IPS-NIHi7 (cell line): ENCODE measurements at regions not wholly inside any gene's neighbourhood (a gene's known extent, or its start where the extent isn't known, plus 50 kb on each side); places are given as distances from the start of the nearest gene placed in this dataset.
"Not testable (repeated sequence)": the region's sequence is repeated elsewhere in the genome, so short reads cannot be mapped to it uniquely, and the experiment has no call there.

Experiments
- DNase-seq: peaks from one replicate; pipeline ENCODE4 v3.0.0; 2012; ENCODE audit warnings: mixed read lengths; ENCODE audit errors: extremely low spot score

DNA sequence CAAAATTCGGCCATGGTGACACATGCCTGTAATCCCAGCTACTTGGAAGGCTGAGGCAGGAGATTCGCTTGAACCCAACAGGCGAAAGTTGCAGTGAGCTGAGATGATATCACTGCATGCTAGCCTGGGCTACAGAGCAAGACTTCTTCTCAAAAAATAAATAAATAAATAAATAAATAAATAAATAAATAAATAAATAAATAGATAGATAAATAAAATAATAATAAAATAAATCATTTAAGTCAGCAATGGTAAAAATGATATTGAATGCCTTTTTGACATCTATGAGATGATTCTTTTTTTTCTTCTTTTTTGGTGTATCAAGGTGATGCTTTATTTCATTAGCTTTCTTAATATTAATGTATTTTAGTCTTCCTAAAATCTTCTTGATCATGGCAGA is 221.7 kb upstream of the RXFP2 start:
- no peak for DNase-seq

DNA sequence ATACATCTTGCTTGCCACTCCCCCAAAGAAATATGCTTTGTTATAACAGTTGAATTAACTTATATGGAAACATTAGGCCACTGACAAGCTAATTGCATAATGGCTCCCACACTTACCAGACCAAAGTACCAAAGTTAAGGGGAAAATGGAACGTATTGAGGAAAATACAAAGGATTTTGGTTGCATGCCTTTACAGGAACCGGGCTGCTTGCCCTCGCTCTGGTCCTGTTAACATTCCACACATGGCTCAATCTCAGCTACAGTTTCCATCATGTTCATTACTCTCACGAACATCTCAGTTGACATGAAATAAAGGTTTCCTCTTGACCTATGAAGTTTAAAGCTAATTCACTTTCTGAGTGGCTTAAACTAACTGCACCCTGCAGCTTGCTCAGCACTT is 220.7 kb upstream of the RXFP2 start:
- no peak for DNase-seq

DNA sequence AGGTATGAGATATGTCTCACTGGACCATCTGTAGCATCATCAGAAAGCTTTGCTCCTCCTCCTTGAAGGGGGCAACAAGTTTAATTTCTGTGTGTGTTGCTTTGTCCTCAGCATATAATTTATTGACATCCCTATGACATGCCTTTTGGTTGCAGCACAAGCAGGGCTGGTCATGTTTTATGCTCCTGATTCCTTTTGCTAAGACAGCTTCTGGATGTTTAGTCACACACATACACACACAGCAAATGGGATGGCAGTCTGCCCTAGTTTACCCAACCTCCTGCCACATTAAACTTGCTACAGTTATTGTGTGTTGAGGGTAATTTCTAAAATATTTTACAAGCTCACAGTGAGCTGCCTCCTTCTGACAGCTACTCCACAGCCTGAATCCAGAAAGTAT is 217.9 kb upstream of the RXFP2 start:
- no peak for DNase-seq

DNA sequence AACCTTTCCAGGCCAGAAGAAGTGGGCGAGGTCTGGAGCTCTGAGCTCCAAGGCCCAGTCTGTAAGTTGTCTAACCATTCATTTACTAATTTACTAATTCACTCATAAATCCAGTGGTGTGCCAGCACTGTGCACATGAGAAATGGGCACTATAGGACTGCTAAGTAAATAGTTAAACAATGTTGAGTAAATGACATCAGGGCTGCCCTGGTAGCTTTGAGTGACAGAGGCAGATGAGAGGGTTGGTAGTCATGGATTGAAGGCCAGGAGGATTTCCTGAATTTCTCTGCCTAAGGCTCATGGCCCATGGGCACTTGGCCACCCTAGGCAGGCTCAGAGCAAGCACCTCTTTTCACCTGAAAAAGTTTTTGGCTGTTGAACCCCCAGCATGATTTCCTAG is 216.9 kb upstream of the RXFP2 start:
- no peak for DNase-seq

DNA sequence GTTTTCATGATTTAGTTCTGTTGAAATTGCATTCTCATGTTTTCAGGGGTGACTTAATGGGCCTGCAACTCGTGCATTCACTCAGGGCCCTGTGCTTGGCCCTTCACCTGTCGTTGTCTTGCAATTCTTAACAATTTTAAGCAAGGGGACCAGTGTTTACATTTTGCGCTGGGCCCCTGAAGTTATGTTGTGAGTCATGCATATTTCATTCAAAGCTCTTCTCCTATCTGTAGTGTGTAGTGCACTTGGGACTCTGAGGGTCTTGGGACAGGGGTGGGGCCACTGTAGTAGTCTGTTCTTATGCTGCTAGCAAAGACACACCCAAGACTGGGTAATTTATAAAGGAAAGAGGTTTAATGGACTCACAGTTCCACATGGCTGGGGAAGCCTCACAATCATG is 211.2 kb upstream of the RXFP2 start:
- no peak for DNase-seq

DNA sequence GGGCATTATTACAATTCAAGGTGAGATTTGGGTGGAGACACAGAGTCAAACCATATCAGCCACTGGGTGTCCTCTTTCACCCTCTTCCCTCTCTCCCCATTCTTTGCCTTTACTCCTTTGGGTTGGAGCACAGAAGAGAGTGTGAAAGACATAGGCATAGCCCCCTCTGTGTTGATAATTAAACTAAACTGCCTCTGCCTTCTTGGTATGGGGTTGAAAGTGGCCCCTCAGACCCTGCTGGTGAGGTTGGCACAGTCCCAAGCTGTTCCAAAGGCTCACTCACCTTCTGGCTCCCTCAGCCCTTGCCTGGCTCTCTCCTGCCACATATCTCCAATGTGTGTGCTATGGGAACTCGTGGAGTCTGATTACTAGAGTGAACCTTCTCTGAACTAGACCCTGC is 210.6 kb upstream of the RXFP2 start:
- DNase-seq = no peak

DNA sequence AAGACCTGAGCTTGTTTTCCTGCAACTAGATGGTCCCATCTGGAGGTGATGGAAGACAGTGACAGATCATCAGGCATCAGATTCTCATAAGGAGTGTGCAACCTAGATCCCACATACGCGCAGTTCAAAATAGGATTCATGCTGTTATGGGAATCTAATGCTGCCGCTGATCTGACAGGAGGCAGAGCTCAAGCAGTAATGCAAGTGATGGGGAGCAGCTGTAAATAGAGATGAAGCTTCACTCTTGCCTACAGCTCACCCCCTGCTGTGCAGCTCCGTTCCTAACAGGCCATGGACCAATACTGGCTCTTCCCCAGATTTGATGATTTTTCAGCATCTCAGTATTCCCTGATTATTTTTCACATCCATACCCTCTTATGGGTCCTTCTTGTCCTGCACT is 208.4 kb upstream of the RXFP2 start:
- no peak for DNase-seq

DNA sequence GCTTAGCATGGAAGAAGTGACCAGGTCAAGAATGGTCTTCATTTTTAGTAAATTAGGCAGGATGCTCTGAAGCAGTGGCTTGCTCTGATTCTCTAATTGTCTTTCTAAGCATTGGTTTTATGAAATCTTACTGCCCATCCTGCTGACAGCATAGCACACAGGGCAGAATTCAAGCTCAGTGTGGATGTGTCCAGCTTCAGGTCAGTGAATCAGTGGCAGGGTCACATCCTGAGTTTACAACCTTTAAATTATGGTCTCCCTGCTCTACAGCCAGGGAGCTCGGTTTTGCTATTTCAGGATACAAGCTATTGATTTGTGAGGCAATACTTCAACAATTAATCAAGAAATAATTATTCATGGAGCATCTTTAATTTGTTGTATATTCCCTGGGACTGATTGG is 202.3 kb upstream of the RXFP2 start:
- DNase-seq = no peak

DNA sequence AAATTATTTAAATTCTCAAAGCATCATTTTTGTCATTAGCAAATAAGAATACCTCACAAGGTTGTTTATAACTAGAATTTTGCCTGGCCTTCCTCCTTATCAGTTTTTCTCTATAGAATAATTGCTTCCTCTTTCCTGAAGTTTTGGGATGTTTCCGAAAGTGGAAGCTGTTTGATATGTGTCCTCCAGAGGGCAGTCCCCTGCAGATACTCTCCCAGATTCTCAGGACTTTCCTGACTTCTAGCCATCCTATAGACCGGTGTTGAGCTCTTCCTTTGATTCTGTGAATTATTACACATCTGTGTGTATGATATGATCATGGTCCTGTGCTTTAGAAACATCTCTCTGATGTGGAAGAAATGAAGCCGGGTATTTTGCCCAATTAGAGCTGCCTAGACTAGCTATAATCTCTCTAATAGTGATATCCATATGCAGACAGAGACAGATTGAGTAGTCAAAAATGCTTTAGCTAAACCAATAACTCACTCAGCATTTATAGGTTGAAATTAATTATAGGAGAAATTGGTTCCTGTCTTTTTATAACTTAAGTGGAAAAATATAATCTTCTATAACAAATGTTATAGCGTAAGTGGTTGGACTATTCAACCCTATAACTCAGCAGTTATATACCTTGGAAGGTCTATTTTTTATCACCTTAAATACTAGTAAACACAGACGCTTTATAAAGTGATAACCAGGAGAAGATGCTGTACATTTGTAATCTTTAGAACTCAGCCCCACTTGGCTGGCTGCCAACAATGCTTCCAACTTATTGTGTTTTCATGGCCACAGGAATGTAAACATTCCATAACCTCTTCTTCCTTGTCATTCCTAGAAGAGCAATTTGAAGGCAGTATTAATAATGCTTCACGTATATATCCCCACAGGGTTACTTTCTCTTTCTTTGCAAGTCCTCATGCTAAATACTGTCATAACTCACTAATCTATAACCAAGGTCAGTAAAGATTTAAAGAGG is 201.0 kb upstream of the RXFP2 start:
- DNase-seq = peak; percentile 71

DNA sequence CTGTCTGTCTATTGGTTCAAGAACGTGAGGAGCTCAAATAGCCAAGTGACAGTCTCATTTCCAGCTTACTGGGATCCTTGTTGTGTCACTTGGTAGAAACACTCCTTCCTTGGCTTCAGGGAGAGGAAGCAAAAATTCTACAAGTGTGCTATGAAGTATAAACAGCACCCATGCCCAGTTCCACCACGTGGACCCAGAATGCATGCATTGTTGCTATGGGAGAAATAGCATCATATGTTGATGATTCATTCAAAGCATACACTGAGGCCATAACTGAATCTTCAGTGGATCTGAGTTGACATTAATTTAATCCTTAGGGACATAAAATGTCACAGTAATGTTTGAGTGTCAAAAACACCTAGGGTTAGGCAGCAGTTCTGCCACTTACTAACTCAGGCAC is 199.0 kb upstream of the RXFP2 start:
- DNase-seq = no peak

DNA sequence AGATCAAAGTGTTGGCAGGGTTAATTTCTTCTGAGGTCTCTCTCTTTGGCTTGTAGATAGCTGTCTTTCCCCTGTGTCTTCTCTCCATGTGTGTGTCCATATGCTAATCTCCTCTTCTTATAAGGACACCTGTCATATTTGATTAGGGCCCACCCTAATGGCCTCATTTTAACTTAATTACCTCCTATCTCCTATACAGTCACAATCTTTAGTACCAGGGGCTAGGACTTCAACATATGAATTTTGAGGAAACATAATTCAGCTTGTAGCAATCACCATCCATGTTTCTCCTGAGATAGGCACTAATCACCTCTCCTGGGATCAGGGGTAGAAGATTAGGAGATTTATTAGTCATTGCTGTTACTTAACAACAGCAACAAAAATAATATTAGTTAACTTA is 196.1 kb upstream of the RXFP2 start:
- DNase-seq = no peak

DNA sequence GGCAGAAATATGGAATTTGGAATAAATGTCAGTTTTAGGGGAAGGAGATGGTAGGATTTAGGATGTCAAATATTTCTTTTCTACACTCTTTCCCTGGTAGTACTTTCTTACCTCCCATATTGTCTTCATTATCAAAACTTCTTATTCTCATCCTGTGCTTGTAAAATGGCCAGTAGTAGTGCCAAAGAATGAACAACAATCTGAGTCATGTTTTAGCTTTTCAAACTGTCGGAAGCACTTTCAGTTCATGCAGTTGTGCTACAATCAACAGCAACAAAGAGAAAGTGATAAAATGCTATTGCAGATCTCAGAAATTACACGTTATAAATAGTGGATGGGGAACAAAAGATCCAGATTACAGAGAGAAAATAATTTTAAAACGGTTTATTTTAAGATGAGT is 193.7 kb upstream of the RXFP2 start:
- no peak for DNase-seq

DNA sequence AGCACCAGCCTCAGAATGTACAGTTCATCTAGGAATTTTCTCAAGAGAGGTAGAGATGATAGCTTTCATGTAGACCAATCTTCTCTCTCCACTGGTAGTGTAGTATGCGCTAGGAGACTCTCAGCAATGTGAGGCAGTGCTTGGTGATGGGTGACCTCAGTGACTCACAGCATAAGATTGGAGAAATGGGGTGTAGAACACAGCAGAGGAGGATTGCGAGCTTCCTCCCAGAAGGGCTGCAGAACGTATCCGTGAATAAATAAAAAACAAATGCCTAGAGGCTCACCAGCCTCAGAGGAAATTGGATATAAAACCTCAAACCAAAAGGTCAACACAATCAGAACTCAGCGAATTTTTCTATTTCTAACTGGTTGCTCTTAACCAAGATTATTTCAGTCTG is 182.9 kb upstream of the RXFP2 start:
- DNase-seq = no peak

DNA sequence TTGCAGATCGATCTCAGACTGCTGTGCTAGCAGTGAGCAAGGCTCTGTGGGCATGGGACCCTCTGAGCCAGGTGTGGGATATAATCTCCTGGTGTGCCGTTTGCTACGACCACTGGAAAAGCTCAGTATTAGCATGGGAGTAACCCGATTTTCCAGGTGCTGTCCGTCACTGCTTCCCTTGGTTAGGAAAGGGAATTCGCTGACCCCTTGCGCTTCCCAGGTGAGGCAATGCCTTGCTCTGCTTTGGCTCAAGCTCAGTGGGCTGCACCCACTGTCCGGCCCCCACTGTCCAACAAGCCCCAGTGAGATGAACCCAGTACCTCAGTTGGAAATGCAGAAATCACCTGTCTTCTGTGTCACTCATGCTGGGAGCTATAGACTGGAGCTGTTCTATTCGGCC is 155.1 kb upstream of the RXFP2 start:
- not testable (repeated sequence) for DNase-seq

DNA sequence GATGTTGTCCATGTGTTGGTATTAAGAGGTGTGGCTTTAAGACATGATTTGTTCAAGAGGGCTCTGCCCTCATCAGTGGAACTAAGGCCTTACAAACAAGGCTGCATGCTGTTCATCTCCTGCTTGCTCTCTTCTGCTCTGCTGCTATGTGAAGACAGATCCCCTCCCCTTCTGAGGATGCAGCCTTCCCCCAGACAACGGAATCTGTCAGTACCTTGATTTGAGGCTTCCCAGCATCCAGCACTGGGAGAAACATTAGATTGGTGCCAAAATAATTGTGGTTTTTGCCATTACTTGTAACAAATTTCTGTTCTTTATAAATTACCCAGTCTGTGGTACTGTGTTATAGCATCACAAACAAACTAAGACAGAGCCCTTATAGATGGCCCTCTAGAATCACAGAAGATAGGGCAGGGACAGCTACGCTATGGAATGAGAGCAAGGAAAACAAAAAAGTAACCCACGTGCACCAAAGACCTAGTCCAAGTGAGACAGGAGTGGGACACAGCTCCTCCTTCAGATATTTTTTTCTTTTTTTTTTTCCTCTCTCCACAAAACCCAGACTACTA is 151.5 kb upstream of the RXFP2 start:
- no peak for DNase-seq

DNA sequence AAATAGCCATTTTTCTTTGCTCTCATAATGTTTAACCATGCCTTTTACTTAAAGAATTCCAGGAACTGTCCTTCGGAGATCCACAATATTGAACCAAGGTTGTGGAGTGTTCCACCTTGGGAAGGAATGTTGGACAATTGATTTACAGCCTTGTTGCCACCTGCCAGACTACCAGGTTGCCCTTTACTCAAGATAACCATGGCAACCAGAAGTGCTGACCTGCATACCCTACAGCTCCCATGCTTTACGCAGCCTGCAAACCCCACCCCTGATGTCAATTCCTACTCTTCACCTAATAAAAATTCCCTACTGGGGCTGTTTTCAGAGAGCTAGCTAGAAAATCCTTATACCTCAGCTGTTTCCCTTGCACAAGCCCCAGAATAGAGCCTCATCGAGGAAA is 151.0 kb upstream of the RXFP2 start:
- DNase-seq = no peak

DNA sequence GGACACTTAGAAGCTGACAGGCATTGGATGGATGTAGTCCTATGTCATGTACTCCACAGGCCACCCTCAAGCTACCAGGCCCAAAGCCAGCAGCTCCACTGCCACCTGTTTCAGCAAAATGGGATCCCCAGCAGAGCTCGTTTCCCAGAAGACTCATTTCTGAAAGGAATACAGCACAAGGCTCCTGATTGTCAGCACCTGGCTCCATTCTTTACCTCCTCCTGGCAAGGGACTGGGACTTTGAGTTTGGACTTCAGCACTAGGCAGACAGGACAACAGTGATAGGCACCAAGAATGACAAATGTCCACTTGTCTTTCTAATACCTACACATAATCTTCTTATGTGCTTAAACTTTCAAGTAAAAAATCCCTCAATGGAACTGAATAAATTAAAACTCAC is 150.4 kb upstream of the RXFP2 start:
- no peak for DNase-seq

DNA sequence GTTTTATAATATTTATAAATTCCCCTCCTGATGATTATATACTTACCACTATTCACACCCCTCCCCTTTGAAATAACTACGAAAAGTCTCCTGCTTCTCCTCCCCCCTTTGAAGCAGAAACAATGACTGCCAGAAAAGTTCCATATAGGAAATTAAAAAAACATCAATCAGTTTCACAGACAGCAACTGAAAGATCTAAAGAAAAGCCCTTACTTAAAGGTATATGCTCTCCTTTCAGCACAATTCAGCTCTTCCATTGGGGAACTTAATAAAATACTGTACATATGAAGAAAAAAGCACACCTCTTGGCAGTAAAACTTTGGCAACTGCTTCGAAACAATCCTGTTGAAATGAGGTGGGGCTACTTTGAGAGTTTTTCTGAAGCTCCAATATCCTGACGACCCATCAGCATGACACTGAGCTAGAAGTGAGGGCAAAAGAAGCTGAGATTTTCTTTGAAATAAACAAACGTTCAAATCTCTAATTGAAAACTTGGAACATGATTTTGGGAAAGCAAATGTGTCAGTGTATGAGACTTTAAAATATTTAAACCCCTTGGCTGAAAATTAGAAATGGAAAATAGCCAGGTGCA is 147.6 kb upstream of the RXFP2 start:
- DNase-seq = no peak

DNA sequence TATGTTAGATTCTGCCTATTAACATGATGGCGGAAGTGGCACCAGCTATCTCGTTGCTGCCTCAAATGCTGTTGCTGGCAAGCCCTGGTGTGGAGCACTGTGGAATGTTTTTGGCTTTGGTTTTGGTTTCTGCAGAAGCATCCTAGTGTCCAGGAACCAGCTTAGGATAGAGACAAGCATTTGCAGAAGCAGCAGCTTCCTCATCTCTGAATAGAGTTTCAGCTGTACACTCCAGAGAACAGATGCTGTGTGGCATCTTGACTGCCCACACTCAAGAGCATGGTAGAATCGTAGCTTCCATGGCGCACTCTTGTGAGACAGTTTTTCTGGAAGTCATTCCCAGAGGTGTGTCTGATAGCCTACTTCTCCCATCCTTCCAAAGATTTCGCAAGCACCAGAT is 145.3 kb upstream of the RXFP2 start:
- DNase-seq = no peak

DNA sequence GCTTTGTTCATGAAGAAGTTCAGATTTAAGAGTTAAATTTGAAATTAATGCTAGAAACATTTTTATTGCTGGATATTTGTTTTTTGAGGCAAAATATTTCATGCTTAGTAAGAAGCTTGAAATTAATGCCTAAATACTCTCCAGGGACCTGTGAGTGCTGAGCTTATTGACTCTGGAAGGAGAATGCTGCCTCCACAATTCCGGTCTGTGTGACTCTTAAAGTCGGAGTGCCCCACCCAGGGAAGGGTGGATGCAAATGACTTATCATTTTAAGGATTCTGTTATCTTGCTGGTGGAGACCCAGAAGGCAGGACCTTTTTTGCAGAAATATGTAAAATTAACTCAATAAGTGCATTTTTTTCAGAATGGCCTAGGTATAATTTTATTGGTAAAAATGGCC is 143.8 kb upstream of the RXFP2 start:
- no peak for DNase-seq

DNA sequence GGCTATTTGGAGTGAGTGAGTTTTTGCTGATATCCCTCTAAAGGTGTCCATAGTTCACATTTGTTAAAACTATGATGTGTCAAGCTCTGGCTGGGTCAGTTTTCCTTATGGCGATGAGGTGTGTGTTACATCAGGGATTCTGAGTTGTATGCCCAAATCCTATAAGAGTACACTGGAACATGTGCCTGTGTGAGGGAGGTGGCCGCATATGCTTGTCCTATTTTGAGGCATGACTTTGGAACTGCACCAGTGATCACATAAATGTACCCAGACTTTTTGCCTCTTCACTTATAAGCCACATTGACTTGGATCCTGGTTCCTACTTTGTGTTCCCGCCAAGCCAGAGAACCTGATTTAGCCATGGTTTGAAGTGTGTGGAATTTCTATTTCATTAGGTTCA is 140.3 kb upstream of the RXFP2 start:
- no peak for DNase-seq

DNA sequence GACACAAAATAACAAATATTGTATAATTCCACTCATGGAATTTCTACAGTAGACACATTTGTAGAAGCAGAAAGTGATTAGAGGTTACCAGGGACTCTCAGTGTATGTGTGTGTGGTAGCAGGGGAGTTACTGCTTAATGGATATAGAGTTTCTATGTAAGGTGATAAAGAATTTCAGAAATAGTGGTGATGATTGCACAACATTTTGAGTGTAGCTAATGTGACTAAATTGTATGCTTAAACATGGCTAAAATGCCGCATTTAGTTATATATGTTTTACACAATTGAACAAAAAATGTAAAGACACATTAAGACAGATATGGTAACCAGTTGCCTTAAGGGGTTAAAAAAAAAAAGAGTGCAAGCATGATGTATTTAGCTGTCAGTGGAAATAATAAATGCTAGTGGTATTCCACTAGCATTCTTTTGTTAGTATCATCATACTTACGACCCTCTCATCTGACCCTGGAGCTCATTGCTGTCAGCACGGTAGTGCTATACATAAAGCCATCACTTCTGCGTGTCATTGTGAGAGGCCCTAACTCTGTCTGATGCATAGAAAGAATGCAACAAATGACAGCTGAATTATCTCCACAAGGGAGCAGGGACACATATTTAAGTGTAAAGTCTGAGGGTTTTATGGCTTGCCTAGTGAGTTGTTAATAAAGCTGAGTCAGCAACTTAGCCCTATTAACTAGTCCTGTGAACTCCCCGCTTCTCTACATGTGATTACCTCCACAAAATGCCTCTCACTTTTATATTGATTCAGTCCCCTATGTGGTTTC is 134.1 kb upstream of the RXFP2 start:
- DNase-seq = no peak
